MV-4-11 (cell line): ENCODE measurements at regions not wholly inside any gene's neighbourhood (a gene's known extent, or its start where the extent isn't known, plus 50 kb on each side); places are given as distances from the start of the nearest gene placed in this dataset.
A peak's percentile ranks its signal among the peaks of the same experiment; 100 is the strongest.
"Not testable (repeated sequence)": the region's sequence is repeated elsewhere in the genome, so short reads cannot be mapped to it uniquely, and the experiment has no call there.

Source experiments
- DNase-seq: peaks from one replicate; lab custom pipeline; 2025; lab: John Stamatoyannopoulos, UW

- DNase-seq, result no peak
These were observed 258.4 kb downstream of the MAP2K6 start for GRCh38 chr17:69672924-69673323.

GRCh38 chr17:69677130-69677529, 262.6 kb downstream of the MAP2K6 start:
- no peak for DNase-seq

DNA sequence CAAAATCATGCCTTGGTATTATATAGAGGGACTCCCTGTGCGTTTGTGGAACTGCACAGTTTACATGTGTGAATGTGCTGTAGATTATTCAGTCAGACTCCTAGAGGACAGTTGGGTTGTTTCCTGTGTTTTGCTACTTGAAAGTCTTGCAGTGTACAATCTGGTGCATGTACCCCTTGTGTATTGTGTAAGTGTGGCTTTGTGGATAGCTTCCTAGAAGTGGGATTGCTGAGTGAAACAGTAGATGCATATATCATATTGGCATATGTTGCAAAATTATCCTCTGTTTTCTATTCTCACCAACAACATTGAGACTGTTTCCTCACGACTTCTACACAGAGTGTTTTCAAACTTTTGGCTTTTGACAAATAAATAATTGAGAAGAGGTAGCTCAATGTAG, 263.7 kb downstream of the MAP2K6 start:
- peak; percentile 73 for DNase-seq

DNA sequence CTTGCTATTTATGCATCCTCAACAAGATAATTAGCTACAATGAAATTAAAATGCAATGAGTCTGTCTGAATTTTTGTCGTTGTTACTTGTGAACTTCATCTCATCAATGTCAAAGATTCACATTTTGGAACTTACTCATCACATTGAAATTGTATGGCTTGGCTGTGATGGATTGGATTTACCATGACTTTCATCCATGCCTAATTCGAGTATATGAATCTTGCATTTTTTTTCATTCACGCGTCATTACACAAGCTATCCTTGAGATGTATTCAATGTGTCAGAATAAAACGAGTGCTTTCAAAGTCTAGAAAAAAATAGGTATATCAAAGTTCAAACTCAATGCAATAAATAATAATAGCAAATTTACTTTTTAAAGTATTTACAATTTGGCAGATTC, 265.3 kb downstream of the MAP2K6 start:
- no peak for DNase-seq

GRCh38 chr17:69684251-69684650, 269.8 kb downstream of the MAP2K6 start:
- DNase-seq, result no peak

DNA sequence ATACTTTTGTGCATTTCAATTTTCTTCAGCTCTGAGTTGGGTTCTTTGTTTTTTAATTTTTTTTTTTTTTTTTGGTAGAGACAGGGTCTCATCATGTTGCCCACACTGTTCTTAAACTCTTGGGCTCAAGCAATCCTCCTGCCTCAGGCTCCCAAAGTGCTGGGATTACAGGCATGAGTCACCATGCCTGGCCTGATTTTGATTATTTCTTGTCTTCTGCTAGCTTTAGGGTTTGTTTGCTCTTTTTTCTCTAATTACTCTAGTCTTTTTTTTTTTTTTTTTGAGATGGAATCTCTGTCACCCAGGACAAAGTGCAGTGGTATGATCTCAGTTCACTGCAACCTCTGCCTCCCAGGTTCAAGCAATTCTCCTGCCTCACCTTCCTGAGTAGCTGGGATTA, 270.7 kb downstream of the MAP2K6 start:
- not testable (repeated sequence) for DNase-seq

GRCh38 chr17:69690531-69690930, 276.0 kb downstream of the MAP2K6 start:
- DNase-seq, result no peak

GRCh38 chr17:69692171-69692570, 277.7 kb downstream of the MAP2K6 start:
- DNase-seq, result no peak

DNA sequence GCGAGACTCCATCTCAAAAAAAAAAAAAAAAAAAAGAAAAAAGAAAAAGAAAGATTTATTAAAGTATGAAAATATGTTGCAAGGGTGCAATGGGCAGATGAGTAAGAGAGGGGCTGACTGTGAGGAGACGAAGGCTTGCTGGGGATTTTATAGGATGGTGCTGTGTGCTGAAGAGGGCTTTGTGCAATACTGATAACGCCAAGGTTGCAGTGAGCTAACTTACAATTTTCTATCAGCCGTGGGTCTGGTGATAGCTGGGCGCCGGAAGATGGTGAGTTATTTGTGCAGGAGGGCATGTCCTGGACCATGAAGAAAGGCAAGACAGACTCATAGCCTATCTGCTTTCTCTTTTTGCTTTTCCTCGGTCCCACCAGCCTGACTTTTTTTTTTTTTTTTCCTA, 281.1 kb downstream of the MAP2K6 start:
- DNase-seq, result no peak

- no peak for DNase-seq
These were observed 282.2 kb downstream of the MAP2K6 start for GRCh38 chr17:69696650-69697049.

DNA sequence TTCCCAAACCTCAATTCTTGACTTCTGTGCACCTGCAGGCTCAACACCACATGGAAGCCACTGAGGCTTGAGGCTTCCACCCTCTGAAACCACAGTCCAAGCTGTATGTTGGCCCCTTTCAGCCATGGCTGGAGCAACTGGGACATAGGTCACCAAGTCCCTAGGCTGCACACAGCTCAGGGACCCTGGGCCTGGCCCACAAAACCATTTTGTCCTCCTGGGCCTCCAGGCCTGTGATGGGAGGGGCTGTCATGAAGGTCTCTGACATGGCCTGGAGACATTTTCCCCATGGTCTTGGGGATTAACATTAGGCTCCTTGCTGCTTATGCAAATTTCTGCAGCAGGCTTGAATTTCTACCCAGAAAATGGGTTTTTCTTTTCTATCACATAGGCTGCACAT, 283.9 kb downstream of the MAP2K6 start:
- DNase-seq, result not testable (repeated sequence)

- no peak for DNase-seq
These were observed 287.6 kb downstream of the MAP2K6 start for GRCh38 chr17:69702078-69702477.

GRCh38 chr17:69703751-69704150, 289.3 kb downstream of the MAP2K6 start:
- no peak for DNase-seq

DNA sequence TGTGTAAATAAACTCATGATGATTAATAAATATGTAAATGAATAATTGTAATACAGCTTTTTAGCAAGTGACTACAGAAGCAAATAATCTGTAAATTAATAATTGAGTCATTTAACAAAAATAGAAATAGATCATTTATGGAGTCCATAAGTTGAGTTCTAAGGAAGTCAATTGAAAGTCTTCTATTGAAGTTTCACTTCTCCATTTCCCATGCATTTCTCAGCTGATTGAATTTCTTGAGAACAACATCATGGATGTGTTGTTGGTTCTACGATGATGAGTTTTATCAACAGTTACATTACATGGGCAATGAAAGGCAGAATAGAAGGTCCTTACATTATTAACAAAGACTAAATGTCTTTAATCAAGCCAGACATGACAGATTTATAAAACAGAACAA, 290.4 kb downstream of the MAP2K6 start:
- peak; percentile 48 for DNase-seq

DNA sequence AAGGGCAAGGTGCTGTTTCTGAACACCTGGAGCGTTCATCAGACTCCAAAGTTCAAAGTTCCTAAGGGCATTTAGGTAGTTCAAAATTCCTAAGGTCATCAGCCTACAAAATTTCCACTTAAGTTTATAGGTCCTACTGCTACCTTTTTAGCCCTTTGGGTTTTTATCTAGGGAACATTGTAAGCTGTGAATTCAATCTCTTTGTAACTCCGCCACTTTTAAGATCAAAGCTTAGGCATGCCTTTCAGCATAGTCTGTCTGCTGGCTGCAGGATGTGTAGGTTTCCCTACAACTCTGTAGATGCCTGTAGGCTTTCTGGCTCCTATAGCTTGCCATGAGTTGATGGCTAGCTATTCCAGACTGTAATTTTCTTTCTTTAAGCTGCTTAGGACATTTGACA, 291.6 kb downstream of the MAP2K6 start:
- DNase-seq, result no peak

DNA sequence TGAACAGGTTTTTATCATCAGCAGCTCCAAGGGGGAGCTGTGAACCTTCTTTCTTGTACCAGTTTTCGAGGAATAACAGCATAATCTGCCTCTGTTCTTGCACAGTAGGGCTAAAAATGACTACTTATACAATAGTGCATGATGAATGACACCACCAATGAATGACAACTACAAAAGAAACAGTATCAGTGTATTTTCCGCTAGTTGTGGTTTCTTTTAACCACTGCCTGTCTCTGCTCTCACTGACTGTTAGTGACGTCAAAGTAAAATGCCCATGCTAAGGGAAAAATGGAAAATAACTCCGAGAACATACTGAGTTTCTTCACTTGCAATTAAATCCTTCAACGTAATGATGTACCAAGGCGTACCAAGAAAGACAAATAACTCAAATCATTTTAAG, 294.9 kb downstream of the MAP2K6 start:
- no peak for DNase-seq

DNA sequence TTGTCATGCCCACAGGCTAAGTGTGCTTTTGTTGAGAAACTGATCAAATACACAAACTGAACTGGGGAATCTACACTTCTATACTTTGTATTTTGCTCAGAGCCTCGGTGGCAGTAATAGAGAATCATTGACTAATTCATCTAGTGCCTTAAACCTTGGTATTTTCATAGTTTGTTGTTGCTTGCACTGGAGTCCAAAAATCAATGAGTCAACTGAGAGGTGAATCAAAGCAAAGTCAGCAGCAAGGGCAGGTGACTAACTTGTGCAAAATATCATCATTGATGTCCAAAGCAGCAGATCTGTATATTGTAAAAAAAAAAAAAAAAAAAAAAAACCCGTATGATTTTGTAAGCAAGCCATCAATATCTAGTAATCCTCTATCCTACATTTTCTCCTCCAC, 296.4 kb downstream of the MAP2K6 start:
- DNase-seq, result no peak

DNA sequence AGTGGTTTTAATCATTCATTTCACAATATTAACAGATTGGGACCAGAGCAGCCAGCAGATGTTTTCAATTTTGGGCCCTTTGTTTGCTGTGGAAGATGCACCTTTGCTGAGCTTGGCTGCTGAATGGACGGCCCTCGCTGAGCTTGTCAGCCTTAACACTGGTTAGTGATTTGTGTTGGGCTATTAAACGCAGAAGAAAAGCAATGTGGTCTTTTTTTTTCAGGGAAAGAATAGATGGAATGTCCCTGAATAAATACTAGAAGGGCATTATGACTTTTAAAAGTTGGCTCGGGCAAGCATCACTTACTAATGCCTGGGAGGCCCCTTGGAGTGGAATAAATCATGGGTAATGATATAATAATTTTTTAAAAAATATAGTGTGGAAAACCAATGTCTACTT, 297.0 kb downstream of the MAP2K6 start:
- no peak for DNase-seq

GRCh38 chr17:69712801-69713311, 298.4 kb downstream of the MAP2K6 start:
- no peak for DNase-seq

GRCh38 chr17:69713815-69714214, 299.3 kb downstream of the MAP2K6 start:
- no peak for DNase-seq

- no peak for DNase-seq
These were observed 300.2 kb downstream of the MAP2K6 start for GRCh38 chr17:69714669-69715068.

GRCh38 chr17:69715656-69716055, 301.2 kb downstream of the MAP2K6 start:
- DNase-seq, result no peak

DNA sequence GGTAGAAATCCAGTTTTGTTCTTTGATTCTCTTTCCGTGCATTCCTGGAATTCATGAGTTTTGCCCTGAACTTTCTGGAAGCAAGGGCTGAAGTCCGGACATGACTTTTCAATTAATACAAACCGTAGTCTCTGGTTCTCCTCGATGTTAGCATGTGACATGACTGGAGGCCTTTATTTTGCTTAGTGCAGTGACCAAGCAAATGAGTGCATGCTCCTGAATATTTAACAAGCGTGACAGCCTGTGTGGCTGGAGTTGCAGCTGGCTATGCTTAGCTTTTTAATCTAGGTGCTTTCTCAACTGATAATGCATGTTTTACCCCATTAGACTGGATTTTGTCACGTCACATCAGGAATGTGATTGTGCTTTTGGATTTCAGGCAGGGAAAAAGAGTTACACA, 302.1 kb downstream of the MAP2K6 start:
- DNase-seq, result no peak

DNA sequence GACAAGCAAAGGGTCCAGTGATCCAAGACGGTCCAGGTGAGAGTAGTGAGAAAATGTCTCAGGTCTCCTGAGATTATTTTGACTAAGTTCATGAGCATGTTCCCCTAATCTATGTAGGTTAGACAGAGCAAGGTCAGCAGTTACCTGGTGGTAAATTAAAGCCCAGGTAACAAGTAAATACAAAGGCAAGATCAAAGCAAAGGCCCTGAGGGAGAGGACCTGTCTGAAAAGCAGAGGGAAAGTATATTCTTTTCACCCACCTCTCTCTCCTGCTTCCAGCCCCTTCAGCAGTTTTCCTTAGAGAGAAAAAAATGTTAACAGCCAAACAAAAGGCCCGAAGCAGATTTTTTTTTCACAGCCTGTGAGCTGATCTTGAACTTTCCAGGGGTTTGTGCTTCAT, 302.7 kb downstream of the MAP2K6 start:
- no peak for DNase-seq

- no peak for DNase-seq
These were observed 303.3 kb downstream of the MAP2K6 start for GRCh38 chr17:69717819-69718218.
